GM18498 (cell line): ENCODE measurements at regions not wholly inside any gene's neighbourhood (a gene's known extent, or its start where the extent isn't known, plus 50 kb on each side); places are given as distances from the start of the nearest gene placed in this dataset.
"Not testable (repeated sequence)": the region's sequence is repeated elsewhere in the genome, so short reads cannot be mapped to it uniquely, and the experiment has no call there.

Experiments used
- ATAC-seq: cut with Tn5 transposase; IDR thresholded peaks from one replicate; pipeline ENCODE4 v1.9.1; 2021; ENCODE audit warnings: mild to moderate bottlenecking, moderate library complexity; ENCODE audit not compliant: unreplicated experiment

- not testable (repeated sequence) for ATAC-seq
Measured at GRCh38 chr6:67804808-67805207, 830.3 kb upstream of the ADGRB3 start.

GRCh38 chr6:67802771-67803170 lies 832.3 kb upstream of the ADGRB3 start:
- ATAC-seq = no peak

- ATAC-seq = no peak
Measured at GRCh38 chr6:67792996-67793395, 842.1 kb upstream of the ADGRB3 start.

DNA sequence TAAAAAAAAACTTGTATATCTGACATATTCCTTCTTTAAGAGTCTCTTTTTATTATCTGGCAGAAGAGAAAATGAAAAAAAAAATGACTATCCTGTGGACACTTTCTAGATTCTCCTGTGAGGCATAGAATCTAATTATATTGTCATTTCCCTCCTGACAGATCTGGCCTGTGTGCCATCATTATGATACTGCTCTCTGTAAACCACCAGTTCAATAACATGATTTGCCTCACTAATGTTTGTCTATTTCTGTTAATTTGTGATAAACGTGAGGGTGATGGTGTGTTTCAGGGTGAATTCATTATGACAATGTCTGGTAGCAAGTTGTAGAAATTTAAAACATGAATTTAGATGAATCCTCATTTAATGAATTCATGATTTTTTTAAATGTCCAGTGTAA lies 844.5 kb upstream of the ADGRB3 start:
- no peak for ATAC-seq

GRCh38 chr6:67787119-67787518 lies 848.0 kb upstream of the ADGRB3 start:
- not testable (repeated sequence) for ATAC-seq

DNA sequence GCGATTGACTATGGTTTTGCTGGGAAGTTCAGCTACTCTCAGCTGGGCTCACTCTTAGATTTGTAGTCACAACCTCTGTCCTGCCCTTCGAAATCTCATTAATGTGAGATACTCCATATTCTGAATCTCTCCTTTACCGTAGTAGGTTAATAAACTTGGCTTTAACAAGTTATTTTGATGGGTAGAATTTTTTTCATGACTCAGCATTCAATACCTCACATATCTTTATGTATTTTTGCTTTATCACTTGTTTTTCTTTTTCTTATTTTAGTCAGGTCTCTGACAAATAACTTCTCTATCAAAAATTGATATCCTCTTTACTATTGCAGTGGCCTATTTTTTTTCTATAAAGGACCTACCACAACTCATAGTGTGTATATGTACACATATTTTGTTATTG lies 855.2 kb upstream of the ADGRB3 start:
- no peak for ATAC-seq

DNA sequence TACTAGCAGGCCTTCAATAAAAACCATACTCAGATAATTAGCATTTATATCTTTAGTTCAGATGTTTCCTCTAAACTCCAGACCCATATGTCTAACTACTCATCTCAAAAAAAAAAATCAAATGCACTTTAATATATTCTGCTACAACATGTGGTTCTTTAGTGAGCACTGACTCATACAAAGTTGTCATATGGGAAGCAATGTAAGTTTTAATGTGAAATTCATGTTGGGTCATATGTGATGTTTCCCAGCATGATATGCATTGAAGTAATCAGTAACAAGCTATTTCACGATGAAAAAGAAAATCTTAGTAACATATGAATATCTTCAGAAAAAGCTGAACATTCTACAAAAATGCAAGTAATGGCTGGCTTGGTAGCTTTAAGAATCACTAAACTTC lies 859.7 kb upstream of the ADGRB3 start:
- no peak for ATAC-seq

- peak; percentile 81 for ATAC-seq
Measured at GRCh38 chr6:67768972-67769371, 866.1 kb upstream of the ADGRB3 start.

- ATAC-seq = not testable (repeated sequence)
Measured at GRCh38 chr6:67767046-67767822, 867.8 kb upstream of the ADGRB3 start.

- ATAC-seq = no peak
Measured at GRCh38 chr6:67766057-67766456, 869.0 kb upstream of the ADGRB3 start.

DNA sequence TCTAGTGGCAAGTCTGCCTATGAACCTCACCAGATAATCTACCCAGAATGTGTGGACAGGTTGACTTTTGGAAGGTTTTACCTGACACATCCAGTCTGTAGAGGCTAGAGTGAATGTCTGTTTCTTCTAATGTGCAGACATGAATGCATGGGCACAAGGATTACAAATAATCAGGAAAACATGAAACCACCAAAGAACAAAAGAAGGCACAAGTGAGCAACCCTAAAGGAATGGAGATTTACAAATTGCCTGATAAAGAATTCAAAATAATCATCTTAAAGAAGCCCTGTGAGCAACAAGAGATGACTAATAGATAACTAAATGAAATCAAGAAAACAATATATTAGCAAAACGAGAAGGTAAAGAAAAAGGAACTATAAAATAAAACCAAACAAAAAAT lies 876.1 kb upstream of the ADGRB3 start:
- no peak for ATAC-seq

DNA sequence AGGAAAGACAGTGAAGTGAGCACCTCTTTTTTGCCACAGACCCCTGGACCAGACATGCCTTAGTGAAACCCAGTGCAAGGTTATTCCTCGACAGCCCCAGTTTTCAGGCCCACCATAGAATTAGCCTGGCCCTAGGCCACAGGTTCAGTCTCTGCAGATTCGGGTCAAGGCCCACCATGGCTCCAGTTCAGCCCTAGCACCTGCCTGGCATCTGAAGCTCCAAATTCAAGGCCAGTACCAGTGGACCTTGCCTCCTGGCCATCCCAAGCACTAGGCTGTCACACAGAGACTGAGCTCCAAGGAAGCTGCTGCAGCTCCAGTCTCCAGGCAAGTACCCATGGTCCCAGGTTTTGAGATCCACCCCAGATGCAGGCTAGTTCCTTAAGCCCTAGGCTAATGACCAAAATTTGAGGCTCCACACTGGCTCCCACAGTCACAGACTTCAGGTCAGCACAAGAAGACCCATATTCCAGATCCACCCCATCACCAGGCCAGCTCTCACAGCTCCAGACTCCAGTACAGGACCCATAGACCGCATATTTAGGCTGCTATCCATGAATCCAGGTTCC lies 877.5 kb upstream of the ADGRB3 start:
- ATAC-seq = no peak

- ATAC-seq = no peak
Measured at GRCh38 chr6:67748521-67748920, 886.6 kb upstream of the ADGRB3 start.

DNA sequence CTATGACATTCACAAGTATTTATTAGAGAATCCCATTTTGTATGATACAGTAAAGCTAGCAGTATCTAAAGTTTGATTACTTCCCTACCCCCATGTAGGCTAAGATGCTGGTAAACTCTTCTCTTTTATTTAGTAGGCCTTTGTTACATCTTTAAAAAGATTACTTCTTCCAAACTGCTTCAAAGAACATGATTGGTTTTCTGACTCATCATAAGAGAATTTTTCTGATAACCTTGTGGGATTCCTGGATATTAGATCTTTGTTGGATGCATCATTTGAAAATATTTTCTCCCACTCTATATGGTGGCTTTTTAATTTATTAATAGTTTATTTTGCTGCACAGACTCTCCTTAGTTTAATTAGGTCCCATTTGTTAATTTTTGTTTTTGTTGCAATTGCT lies 898.3 kb upstream of the ADGRB3 start:
- ATAC-seq = no peak

GRCh38 chr6:67736161-67736560 lies 898.9 kb upstream of the ADGRB3 start:
- no peak for ATAC-seq

DNA sequence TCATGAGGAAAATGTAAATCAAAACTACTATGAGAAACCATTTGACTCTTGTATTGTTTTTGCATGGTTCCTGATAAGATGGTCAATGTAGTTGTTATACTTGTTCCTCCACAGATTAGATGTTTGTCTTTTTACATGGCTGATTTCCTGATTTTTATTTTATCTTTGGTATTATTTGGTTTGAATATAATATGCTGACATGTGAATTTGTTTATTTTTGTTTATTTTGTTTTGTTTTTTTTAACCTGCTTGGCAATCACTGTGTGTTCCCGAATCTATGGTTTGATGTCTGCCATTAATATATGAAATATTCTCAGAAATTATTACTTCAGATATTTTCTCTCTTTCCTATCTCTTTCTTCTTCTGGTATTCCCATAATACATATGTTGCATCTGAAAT lies 899.5 kb upstream of the ADGRB3 start:
- ATAC-seq = no peak

- no peak for ATAC-seq
Measured at GRCh38 chr6:67722861-67723261, 912.2 kb upstream of the ADGRB3 start.

DNA sequence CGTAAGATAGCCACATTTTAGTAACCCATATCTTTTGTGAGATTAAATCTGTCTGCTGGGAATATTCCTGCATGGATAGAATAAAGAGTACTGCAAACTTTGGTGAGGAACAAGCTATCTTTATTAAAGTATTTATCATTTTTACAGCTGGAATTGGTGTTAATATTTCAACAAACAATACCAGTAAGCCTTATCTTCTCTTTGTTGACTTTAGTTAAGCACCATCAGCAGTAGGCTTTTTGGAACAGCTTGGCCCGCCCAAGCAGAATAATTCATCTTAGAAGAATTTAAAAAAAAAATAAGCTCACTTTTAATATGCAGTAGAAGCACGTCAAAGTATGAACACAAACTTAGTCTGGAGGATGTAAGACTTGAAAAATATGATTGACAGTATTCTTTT lies 917.8 kb upstream of the ADGRB3 start:
- ATAC-seq = no peak

GRCh38 chr6:67706388-67706787 lies 928.7 kb upstream of the ADGRB3 start:
- no peak for ATAC-seq

- no peak for ATAC-seq
Measured at GRCh38 chr6:67698534-67698933, 936.5 kb upstream of the ADGRB3 start.

DNA sequence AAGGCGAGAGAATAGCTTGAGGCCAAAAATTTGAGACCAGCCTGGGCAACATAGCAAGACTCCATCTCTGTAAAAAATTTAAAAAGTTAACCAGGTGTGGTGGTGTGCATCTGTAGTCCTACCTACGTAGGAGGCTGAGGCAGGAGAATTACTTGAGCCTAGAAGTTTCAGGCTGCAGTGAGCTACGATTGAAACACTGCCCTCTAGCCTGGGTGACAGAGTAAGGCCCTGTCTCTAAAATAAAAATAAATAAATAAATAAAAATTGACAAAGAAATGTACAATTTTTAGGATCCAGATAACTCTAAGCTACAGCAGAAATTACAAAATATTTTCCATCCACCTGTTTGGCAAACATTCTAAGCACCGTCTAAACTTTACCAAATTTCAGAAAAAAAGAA lies 941.0 kb upstream of the ADGRB3 start:
- ATAC-seq = no peak

GRCh38 chr6:67689329-67689728 lies 945.8 kb upstream of the ADGRB3 start:
- ATAC-seq = no peak

DNA sequence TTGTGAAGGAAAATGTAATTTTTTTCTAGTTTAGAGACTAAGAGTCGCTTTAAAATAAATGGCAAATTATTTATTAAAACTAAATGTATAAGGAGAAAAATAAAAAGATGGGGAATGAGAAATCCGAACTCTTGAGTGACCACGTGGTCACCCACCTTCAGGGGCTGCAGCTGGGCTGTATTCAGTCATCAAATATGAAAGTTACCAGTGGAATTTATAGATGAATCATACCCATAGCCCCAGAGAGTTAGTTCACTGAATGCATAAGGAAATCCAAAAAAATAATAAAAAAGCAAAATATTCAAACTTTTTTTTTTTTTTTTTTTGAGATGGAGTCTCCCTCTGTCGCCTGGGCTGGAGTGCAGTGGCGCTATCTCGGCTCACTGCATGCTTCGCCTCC lies 947.7 kb upstream of the ADGRB3 start:
- no peak for ATAC-seq
